HG02610 (cell line): ENCODE measurements at regions not wholly inside any gene's neighbourhood (a gene's known extent, or its start where the extent isn't known, plus 50 kb on each side); places are given as distances from the start of the nearest gene placed in this dataset.

Experiments used
- ATAC-seq: cut with Tn5 transposase; IDR thresholded peaks from one replicate; pipeline ENCODE4 v1.9.1; 2021; ENCODE audit warnings: mild to moderate bottlenecking, moderate library complexity; ENCODE audit not compliant: unreplicated experiment

DNA sequence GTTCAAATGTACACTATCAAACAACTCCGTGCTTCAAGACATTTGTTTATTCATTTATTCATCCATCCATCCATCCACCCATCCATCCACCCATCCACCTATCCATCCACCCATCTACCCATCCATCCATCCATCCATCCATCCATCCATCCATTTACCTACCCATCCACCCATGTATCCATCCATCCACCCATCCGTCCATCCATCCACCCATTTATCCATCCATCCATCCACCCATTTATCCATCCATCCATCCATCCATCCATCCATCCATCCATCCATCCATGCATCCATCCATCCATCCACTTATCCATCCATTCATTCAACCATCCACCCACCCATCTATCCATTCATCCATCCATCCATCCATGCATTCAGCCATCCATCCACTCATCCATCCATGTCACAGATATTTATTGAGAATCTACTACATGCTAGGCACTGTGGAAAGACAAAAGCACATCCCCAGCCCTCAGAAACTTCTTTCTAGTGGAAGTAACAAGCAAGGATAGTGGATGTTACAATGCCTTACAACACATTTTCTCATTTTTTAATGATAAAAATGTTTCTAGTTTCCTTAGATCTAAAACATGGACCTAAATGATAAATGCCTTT is 237.6 kb downstream of the ZNF536 start:
- ATAC-seq = no peak

- no peak for ATAC-seq
These were observed 236.3 kb downstream of the ZNF536 start for GRCh38 chr19:30608471-30608870.
